VCaP (cell line): ENCODE measurements at regions not wholly inside any gene's neighbourhood (a gene's known extent, or its start where the extent isn't known, plus 50 kb on each side); places are given as distances from the start of the nearest gene placed in this dataset.

Source experiments
- H3K27ac ChIP-seq: fragments of 450-650 bp; 2 replicates; pipeline ENCODE4 v1.5.1; 2017
- CTCF ChIP-seq: fragments of 450-650 bp; conservative IDR thresholded peaks from 2 replicates; pipeline ENCODE4 v1.5.1; 2017; ENCODE audit warnings: mild to moderate bottlenecking, moderate library complexity

GRCh38 chr14:65261946-65262345, 150.6 kb upstream of the FUT8 start:
- no peak overlapping the region for H3K27ac ChIP-seq
- no peak for TF ChIP-seq CTCF

DNA sequence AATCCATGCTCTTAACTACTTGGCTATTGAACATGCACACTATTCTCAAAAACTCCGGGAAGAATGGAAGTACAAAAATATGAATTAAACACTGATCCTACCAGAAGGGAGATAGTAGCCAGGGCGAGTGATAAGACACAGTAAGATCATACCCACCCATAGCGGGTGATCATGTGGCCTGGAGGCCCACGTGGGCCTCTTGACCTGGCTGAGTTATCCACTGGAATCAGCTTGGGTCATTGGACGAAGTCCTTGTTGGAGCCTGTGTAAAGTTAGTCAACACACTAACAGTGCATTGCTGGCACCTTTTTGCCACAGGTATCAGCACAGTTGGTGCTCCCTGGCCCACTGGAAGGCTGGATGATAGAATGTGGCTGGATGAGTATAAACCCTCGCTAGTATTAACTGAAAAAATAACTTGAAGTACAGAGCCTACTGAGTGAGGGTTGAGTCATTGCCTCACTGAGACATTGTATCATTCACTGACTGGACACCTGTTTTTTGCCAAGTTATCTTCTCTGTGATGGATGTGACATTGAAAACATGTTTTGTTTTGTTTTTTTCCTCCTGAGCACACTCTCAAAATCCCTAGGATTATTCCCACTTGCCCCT, 149.2 kb upstream of the FUT8 start:
- TF ChIP-seq CTCF = no peak

GRCh38 chr14:65267856-65268255, 144.7 kb upstream of the FUT8 start:
- no peak for TF ChIP-seq CTCF
- H3K27ac ChIP-seq = no peak overlapping the region

More for the DNA sequence above, 149.2 kb upstream of the FUT8 start:
- H3K27ac ChIP-seq = no peak overlapping the region

- TF ChIP-seq CTCF = no peak
- no peak overlapping the region for H3K27ac ChIP-seq
These were observed 143.9 kb upstream of the FUT8 start for GRCh38 chr14:65268594-65268993.

DNA sequence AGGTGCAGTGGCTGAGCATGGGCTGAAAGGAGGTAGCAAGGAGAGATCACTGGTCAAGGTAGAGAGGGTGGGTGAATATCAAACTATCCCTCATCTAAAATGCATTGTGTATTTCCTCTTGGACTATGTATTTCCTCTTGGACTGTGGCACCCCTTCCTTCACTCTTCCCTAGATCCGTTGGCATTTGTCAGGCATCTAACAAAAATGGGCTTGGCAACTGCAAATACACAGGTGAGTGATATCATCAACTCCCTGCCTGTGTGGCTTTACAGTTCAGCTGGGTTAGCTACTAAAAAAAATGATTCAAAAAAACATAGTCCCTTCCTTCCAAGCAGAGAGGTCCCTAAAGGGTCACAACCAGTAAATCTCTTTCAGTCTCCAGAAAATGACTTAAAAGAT, 142.8 kb upstream of the FUT8 start:
- no peak for TF ChIP-seq CTCF
- H3K27ac ChIP-seq = no peak overlapping the region

DNA sequence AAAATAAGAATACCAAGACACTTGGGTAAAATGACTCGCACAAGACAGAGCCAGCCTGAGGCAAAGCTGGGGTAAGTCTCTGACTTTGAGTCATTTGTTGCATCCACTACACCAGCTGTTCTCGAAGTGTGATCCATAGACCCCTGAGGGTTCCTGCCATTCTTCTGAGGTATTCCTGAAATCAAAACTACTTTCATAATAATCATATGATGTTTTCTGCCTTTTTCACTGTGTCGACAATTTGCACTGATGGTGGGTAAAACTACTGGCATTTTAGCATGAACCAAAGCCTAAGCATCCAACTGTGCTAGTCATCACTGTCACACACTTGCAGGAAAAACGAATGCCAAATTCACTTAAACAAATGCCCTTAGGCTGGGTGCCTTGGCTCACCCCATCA, 135.5 kb upstream of the FUT8 start:
- H3K27ac ChIP-seq = no peak overlapping the region
- no peak for TF ChIP-seq CTCF

- no peak for TF ChIP-seq CTCF
- no peak overlapping the region for H3K27ac ChIP-seq
These were observed 134.8 kb upstream of the FUT8 start for GRCh38 chr14:65277580-65278270.
